GM18502 (cell line): ENCODE measurements at regions not wholly inside any gene's neighbourhood (a gene's known extent, or its start where the extent isn't known, plus 50 kb on each side); places are given as distances from the start of the nearest gene placed in this dataset.
A peak's percentile ranks its signal among the peaks of the same experiment; 100 is the strongest.

Source experiments
- ATAC-seq: cut with Tn5 transposase; IDR thresholded peaks from one replicate; pipeline ENCODE4 v1.9.1; 2021; ENCODE audit warnings: mild to moderate bottlenecking; ENCODE audit not compliant: unreplicated experiment, poor library complexity

DNA sequence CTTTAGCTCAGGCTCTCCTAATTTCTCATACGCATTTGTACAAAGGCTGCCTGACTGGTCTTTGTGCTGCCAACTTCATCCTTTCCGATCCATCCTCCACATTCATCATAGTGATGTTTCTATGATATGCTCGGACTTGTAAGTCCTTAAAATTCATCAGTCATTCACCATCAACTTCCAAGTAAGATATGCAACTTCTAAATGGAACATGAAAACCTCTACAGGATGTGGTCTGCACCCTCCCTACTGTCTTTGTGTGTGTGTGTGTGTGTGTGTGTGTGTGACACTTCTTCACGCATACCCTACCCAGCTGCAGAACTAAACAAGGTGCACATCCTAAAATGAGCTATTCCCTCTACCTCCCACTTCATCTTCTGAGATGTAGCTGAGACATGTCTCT is 397.9 kb upstream of the NR5A2 start:
- ATAC-seq: no peak

- ATAC-seq: no peak
Measured at GRCh38 chr1:199639453-199639852, 388.1 kb upstream of the NR5A2 start.

DNA sequence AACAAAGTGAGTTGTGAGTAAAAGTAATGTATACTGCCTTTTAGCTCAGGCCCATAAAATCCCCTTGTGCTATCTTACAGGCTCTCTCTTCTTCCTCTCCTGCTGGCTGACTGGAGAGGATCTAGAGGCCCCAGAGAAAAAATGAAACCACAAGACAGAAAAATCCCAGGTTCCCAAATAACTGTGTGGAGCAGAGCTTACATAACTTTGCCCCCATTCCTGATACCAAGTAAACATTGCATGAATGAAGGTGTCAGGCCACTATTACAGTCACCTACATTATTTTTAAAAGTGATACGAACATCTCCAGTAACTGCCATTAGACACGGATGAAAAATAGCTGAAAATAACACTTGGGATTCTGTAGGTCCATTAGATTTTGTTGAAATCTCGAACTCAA is 386.0 kb upstream of the NR5A2 start:
- no peak for ATAC-seq

- ATAC-seq: no peak
Measured at GRCh38 chr1:199644912-199645311, 382.6 kb upstream of the NR5A2 start.

DNA sequence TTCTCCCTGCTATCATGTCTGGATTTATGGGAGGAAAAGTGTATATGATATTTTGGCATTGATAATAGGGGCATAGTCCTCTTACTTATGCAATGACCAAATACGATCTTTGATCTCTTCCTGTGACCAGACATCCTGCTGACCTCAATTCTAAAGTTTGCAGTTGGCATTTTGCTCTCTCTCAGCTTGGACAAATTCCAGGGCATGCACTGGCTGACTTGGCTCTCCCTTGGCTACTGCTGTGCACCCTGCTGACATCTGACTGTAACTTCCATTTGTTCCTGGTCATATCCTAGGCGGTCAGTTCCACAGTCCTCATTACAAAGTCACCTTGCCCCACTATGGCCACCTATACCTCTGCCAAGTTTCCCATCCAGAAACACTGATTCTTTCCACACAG is 380.7 kb upstream of the NR5A2 start:
- ATAC-seq: no peak

DNA sequence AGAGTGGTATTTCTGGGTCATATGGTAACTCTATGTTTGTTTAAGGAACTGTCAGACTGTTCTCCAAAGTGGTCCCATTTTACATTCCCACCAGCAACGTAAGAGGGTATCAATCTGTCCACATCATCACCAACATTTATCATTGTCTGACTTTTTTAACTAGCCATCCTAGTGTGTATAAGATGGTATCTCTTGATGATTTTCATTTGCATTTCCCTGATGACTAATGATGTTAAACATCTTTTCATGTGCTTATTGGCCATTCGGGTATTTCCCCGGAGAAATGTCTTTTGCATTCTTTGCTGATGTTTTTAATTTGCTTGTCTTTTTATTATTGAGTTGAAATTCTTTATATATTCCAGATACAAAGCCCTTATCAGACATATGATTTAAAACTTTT is 370.1 kb upstream of the NR5A2 start:
- no peak for ATAC-seq

GRCh38 chr1:199660071-199660470 is 367.4 kb upstream of the NR5A2 start:
- no peak for ATAC-seq

DNA sequence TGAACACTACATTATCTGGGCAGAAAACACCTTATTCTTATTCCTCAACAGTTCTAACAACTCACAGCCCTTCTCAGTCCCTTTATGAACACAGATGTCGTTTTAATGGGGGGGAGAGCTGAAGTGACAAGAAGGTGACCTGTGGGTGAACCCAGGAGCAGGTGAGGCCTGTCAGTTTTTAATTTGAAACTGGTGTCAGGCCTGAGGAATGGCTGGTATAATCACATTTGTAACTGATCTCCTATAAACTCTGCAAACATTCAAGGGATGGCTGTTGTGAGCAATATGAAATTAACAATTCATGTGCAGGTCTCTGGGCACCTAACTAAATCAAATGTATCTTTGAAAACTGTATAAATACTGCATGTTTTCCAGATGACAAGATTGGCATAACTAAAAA is 362.1 kb upstream of the NR5A2 start:
- no peak for ATAC-seq

GRCh38 chr1:199667089-199667488 is 360.4 kb upstream of the NR5A2 start:
- ATAC-seq: no peak

GRCh38 chr1:199669916-199670315 is 357.6 kb upstream of the NR5A2 start:
- no peak for ATAC-seq

- ATAC-seq: no peak
Measured at GRCh38 chr1:199671684-199672083, 355.8 kb upstream of the NR5A2 start.

- ATAC-seq: no peak
Measured at GRCh38 chr1:199675937-199676336, 351.6 kb upstream of the NR5A2 start.

GRCh38 chr1:199678771-199679170 is 348.7 kb upstream of the NR5A2 start:
- no peak for ATAC-seq

DNA sequence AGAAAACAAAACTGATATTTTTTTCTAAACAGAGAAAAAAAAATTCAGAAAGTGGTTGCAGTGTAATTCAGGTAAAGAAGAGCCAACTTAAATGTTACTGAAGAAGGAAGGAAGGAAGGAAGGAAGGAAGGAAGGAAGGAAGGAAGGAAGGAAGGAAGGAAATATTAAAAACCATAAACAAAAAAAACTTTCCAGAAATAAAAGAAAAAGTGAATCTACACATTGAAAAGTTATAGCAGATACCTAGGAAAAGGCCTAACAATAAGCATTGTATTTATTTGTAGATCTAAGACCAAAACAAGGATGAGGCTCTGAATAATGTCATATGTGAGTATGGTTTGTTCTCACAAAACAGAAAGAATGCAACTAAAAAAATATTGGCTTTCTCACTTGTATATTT is 345.4 kb upstream of the NR5A2 start:
- no peak for ATAC-seq

DNA sequence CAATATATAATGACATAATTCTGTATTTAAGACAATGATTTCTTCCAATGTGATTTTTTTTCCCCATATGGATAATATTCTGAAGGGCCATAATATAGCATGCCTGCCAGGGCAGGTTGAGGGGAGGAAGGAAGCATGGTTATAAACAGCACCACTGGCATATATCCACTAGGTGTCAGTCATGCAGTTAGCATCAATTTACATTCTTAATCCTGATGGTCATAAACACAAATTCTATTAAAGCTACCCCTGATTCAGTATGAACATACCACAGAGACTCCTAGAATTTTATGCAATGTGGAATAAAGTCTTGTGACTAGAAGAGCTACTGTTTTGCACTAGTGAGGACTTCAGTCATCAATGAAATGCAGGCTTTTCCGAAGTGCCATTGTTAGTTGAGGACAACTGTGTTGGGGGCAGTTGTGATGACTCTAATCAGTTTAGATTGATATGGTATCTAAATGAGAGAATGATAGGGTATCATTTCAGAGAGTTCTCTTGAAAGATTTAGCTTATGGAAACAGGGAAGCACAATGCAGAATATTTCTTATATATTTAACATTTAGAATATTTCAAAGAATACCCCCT is 342.7 kb upstream of the NR5A2 start:
- peak; percentile 94 for ATAC-seq

DNA sequence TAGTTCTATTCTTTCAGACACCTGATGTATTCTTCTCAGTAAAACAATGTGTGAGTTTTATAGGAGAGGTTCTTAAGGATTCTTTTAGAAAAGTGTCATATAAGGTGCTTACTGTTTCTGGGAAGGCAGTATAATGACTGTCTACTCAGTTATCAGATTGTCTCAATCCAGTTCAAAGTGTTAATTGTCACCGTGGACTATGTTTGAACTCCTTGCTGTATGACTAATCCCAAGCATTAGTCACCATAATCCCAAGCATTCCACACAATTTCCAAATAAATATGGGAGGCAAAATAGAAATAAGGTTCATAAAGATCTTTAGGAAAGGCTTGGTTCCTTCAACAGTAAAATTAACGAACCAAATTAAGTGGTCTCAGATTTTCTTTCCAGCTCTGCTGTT is 342.1 kb upstream of the NR5A2 start:
- no peak for ATAC-seq

- no peak for ATAC-seq
Measured at GRCh38 chr1:199687321-199687720, 340.2 kb upstream of the NR5A2 start.

DNA sequence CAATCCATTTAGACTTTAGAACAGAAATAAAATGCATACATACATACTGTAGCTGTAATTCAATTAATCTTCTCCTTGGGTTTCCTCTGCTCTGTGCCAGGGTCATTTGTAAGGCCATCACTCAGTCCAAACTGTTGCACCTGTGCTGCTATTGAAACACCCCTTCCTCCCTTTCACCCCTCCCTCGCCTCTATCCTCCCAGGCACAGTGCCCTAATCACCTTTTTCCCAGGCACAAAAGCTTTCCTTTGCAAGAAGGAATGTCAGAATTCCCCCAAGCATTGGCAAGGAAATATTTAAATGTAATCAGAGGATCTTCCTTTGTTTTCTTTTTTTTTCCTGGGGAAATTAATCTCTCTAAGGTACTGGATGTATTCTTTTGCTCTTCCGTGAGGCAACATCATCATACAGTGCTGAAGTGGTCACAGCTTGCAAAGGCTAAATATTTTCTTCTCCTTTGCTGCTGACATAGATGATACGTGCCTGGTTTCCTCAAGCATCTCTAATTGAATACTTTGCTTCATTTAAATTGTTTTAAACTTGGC is 339.3 kb upstream of the NR5A2 start:
- no peak for ATAC-seq

- ATAC-seq: no peak
Measured at GRCh38 chr1:199688774-199689173, 338.7 kb upstream of the NR5A2 start.

GRCh38 chr1:199690496-199690895 is 337.0 kb upstream of the NR5A2 start:
- ATAC-seq: no peak

GRCh38 chr1:199691540-199691939 is 336.0 kb upstream of the NR5A2 start:
- no peak for ATAC-seq

GRCh38 chr1:199693724-199694123 is 333.8 kb upstream of the NR5A2 start:
- no peak for ATAC-seq

GRCh38 chr1:199696225-199696624 is 331.3 kb upstream of the NR5A2 start:
- ATAC-seq: no peak
